ENCODE measurements at regions not wholly inside any gene's neighbourhood (a gene's known extent, or its start where the extent isn't known, plus 50 kb on each side); places are given as distances from the start of the nearest gene placed in this dataset.

DNA sequence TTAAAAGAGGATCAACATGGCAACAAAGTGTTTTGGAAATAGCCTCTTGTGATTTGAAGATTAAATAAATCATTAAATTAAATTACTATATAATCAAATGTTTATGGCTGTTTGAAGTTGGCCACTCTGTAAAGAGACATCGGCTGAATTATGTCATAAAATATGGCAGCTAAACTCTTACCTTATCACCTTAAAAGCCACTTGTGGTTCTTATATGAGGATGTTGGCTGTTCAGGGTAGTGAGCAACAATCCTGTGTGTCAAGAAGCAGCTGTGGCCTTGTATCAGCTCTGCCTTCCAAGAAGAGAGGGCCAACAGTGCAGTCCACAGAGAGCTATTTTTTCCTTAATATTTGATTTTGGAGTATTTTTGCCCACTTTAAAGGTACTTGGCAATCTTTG, 113.4 kb upstream of the CDK6 start (continued):
- TF ChIP-seq, protein P1, sequence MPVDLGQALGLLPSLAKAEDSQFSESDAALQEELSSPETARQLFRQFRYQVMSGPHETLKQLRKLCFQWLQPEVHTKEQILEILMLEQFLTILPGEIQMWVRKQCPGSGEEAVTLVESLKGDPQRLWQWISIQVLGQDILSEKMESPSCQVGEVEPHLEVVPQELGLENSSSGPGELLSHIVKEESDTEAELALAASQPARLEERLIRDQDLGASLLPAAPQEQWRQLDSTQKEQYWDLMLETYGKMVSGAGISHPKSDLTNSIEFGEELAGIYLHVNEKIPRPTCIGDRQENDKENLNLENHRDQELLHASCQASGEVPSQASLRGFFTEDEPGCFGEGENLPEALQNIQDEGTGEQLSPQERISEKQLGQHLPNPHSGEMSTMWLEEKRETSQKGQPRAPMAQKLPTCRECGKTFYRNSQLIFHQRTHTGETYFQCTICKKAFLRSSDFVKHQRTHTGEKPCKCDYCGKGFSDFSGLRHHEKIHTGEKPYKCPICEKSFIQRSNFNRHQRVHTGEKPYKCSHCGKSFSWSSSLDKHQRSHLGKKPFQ (tag by site-specific recombination; IDR thresholded peaks at IDR 0.05): no peak
- no peak for TF ChIP-seq ZXDB (tag by site-specific recombination; IDR thresholded peaks at IDR 0.05)
- no peak for TF ChIP-seq ZBTB48 (tag by site-specific recombination; IDR thresholded peaks at IDR 0.05)
- TF ChIP-seq ZNF266 (tag by site-specific recombination; IDR thresholded peaks at IDR 0.05; ENCODE audit: low read depth): no peak
- no peak for TF ChIP-seq ZFP41 (tag by site-specific recombination; IDR thresholded peaks at IDR 0.05; ENCODE audit: borderline replicate concordance)

DNA sequence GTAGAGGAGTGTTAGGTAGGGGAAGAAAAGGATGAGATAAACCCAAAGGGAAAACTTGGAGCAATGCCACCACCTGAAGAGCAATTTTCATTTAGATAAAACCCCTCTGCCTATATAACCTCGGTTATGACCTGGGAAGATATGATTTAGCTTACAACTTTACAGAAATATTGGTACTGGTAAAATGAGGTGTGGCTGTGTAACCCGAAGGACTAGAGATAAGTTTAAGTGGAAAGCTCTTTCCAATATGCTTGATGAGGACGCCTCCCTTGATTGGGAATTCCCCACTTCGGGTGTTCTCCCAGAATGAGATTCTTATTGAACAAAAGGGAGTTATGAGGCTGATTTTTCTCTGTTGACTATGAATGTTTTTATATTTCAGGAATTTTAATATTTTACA, 109.5 kb upstream of the CDK6 start:
- no peak overlapping the region for H3K27ac ChIP-seq (ENCODE audit: extremely low read depth, low read depth, low read length)
- CTCF ChIA-PET: interaction anchor here (0.6 kb wide), 1 partner anchor 325 kb away, joined by 3 read pairs; no protein-coding TSS in a partner anchor
- no peak overlapping the region for H3K4me3 ChIP-seq (ENCODE audit: low read depth, low read length)
- H3K4me1 ChIP-seq (ENCODE audit: control insufficient read depth, insufficient read depth, low read length): no peaks in the 10 kb centered on the region
- no peaks in the 10 kb centered on the region for H3K9me3 ChIP-seq (ENCODE audit: control insufficient read depth, insufficient read depth, low read depth, low read length)
- POLR2A ChIA-PET: no interaction called here
- H3K36me3 ChIP-seq (ENCODE audit: control insufficient read depth in 2 of 2, insufficient read depth in 1 of 2, low read length in 2 of 2): no peaks in the 10 kb centered on the region
- TF ChIP-seq ZNF530 (tag by site-specific recombination; IDR thresholded peaks at IDR 0.05; ENCODE audit: low read depth) (no peak), ZNF548 (tag by site-specific recombination; IDR thresholded peaks at IDR 0.05) (no peak), ZNF549 (tag by site-specific recombination; IDR thresholded peaks at IDR 0.05) (no peak), ZNF747 (tag by site-specific recombination; IDR thresholded peaks at IDR 0.05) (no peak), ZNF596 (tag by site-specific recombination; IDR thresholded peaks at IDR 0.05) (no peak), SCRT1 (tag by site-specific recombination; IDR thresholded peaks at IDR 0.05; ENCODE audit: borderline replicate concordance) (no peak), ZNF629 (tag by site-specific recombination; IDR thresholded peaks at IDR 0.05) (no peak), ZBTB17 (tag by site-specific recombination; IDR thresholded peaks at IDR 0.05) (no peak), ZNF2 (tag by site-specific recombination; IDR thresholded peaks at IDR 0.05) (no peak), ZBTB48 (tag by site-specific recombination; IDR thresholded peaks at IDR 0.05) (no peak), ZNF324 (tag by site-specific recombination; IDR thresholded peaks at IDR 0.05) (no peak), ZNF433 (tag by site-specific recombination; IDR thresholded peaks at IDR 0.05; ENCODE audit: low read depth) (no peak), ZNF626 (tag by site-specific recombination; IDR thresholded peaks at IDR 0.05) (no peak), BCL11B (tag by site-specific recombination; IDR thresholded peaks at IDR 0.05; ENCODE audit: low read depth) (no peak)
- TF ChIP-seq, protein P2, sequence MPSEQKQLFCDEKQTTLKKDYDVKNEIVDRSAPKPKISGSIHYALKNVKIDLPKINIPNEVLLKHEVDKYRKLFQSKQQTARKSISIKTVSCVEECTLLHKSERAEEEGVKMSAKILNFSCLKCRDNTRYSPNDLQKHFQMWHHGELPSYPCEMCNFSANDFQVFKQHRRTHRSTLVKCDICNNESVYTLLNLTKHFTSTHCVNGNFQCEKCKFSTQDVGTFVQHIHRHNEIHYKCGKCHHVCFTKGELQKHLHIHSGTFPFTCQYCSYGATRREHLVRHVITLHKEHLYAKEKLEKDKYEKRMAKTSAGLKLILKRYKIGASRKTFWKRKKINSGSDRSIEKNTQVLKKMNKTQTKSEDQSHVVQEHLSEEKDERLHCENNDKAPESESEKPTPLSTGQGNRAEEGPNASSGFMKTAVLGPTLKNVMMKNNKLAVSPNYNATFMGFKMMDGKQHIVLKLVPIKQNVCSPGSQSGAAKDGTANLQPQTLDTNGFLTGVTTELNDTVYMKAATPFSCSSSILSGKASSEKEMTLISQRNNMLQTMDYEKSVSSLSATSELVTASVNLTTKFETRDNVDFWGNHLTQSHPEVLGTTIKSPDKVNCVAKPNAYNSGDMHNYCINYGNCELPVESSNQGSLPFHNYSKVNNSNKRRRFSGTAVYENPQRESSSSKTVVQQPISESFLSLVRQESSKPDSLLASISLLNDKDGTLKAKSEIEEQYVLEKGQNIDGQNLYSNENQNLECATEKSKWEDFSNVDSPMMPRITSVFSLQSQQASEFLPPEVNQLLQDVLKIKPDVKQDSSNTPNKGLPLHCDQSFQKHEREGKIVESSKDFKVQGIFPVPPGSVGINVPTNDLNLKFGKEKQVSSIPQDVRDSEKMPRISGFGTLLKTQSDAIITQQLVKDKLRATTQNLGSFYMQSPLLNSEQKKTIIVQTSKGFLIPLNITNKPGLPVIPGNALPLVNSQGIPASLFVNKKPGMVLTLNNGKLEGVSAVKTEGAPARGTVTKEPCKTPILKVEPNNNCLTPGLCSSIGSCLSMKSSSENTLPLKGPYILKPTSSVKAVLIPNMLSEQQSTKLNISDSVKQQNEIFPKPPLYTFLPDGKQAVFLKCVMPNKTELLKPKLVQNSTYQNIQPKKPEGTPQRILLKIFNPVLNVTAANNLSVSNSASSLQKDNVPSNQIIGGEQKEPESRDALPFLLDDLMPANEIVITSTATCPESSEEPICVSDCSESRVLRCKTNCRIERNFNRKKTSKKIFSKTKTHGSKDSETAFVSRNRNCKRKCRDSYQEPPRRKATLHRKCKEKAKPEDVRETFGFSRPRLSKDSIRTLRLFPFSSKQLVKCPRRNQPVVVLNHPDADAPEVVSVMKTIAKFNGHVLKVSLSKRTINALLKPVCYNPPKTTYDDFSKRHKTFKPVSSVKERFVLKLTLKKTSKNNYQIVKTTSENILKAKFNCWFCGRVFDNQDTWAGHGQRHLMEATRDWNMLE (tag by site-specific recombination; conservative IDR thresholded peaks at IDR 0.05; ENCODE audit: low read depth): no peak
- TF ChIP-seq, protein P3, sequence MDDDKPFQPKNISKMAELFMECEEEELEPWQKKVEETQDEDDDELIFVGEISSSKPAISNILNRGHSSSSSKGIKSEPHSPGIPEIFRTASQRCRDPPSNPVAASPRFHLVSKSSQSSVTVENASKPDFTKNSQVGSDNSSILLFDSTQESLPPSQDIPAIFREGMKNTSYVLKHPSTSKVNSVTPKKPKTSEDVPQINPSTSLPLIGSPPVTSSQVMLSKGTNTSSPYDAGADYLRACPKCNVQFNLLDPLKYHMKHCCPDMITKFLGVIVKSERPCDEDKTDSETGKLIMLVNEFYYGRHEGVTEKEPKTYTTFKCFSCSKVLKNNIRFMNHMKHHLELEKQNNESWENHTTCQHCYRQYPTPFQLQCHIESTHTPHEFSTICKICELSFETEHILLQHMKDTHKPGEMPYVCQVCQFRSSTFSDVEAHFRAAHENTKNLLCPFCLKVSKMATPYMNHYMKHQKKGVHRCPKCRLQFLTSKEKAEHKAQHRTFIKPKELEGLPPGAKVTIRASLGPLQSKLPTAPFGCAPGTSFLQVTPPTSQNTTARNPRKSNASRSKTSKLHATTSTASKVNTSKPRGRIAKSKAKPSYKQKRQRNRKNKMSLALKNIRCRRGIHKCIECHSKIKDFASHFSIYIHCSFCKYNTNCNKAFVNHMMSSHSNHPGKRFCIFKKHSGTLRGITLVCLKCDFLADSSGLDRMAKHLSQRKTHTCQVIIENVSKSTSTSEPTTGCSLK (tag by site-specific recombination; IDR thresholded peaks at IDR 0.05): no peak
- TF ChIP-seq, protein P4, sequence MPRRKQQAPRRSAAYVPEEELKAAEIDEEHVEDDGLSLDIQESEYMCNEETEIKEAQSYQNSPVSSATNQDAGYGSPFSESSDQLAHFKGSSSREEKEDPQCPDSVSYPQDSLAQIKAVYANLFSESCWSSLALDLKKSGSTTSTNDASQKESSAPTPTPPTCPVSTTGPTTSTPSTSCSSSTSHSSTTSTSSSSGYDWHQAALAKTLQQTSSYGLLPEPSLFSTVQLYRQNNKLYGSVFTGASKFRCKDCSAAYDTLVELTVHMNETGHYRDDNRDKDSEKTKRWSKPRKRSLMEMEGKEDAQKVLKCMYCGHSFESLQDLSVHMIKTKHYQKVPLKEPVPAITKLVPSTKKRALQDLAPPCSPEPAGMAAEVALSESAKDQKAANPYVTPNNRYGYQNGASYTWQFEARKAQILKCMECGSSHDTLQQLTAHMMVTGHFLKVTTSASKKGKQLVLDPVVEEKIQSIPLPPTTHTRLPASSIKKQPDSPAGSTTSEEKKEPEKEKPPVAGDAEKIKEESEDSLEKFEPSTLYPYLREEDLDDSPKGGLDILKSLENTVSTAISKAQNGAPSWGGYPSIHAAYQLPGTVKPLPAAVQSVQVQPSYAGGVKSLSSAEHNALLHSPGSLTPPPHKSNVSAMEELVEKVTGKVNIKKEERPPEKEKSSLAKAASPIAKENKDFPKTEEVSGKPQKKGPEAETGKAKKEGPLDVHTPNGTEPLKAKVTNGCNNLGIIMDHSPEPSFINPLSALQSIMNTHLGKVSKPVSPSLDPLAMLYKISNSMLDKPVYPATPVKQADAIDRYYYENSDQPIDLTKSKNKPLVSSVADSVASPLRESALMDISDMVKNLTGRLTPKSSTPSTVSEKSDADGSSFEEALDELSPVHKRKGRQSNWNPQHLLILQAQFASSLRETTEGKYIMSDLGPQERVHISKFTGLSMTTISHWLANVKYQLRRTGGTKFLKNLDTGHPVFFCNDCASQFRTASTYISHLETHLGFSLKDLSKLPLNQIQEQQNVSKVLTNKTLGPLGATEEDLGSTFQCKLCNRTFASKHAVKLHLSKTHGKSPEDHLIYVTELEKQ (tag by site-specific recombination; IDR thresholded peaks at IDR 0.05; ENCODE audit: borderline replicate concordance): no peak
- TF ChIP-seq, protein P5, sequence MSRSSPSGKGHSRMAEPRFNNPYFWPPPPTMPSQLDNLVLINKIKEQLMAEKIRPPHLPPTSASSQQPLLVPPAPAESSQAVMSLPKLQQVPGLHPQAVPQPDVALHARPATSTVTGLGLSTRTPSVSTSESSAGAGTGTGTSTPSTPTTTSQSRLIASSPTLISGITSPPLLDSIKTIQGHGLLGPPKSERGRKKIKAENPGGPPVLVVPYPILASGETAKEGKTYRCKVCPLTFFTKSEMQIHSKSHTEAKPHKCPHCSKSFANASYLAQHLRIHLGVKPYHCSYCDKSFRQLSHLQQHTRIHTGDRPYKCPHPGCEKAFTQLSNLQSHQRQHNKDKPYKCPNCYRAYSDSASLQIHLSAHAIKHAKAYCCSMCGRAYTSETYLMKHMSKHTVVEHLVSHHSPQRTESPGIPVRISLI (tag by site-specific recombination; IDR thresholded peaks at IDR 0.05): no peak
